Nephron progenitor cell (in vitro differentiated cells): ENCODE measurements at regions not wholly inside any gene's neighbourhood (a gene's known extent, or its start where the extent isn't known, plus 50 kb on each side); places are given as distances from the start of the nearest gene placed in this dataset.

Experiments used
- DNase-seq: peaks from one replicate; pipeline ENCODE4 v3.0.0; 2021
- H3K27ac Mint-ChIP-seq: 2 replicates; pipeline ENCODE4 v1.8.0; 2021; ENCODE audit warnings: mild to moderate bottlenecking, moderate library complexity, mixed read lengths
- H3K27me3 Mint-ChIP-seq: 2 replicates; pipeline ENCODE4 v1.8.0; 2021; ENCODE audit warnings: mild to moderate bottlenecking, low read depth, mixed read lengths; ENCODE audit not compliant: poor library complexity
- H3K36me3 Mint-ChIP-seq: 2 replicates; pipeline ENCODE4 v1.8.0; 2021; ENCODE audit warnings: low read depth, mixed read lengths
- H3K4me1 Mint-ChIP-seq: 2 replicates; pipeline ENCODE4 v1.8.0; 2021; ENCODE audit warnings: mixed read lengths
- H3K4me3 Mint-ChIP-seq: 2 replicates; pipeline ENCODE4 v1.8.0; 2021; ENCODE audit warnings: mild to moderate bottlenecking, moderate library complexity, mixed read lengths
- H3K9me3 Mint-ChIP-seq: 2 replicates; pipeline ENCODE4 v1.8.0; 2021; ENCODE audit warnings: mild to moderate bottlenecking, moderate library complexity, mixed read lengths
- TF ChIP-seq, protein P1 (sequence below): fragments of 200-600 bp; sonication (generic); IDR thresholded peaks from 2 replicates; pipeline ENCODE4 v1.5.0; 2021; ENCODE audit warnings: antibody characterized with exemption

DNA sequence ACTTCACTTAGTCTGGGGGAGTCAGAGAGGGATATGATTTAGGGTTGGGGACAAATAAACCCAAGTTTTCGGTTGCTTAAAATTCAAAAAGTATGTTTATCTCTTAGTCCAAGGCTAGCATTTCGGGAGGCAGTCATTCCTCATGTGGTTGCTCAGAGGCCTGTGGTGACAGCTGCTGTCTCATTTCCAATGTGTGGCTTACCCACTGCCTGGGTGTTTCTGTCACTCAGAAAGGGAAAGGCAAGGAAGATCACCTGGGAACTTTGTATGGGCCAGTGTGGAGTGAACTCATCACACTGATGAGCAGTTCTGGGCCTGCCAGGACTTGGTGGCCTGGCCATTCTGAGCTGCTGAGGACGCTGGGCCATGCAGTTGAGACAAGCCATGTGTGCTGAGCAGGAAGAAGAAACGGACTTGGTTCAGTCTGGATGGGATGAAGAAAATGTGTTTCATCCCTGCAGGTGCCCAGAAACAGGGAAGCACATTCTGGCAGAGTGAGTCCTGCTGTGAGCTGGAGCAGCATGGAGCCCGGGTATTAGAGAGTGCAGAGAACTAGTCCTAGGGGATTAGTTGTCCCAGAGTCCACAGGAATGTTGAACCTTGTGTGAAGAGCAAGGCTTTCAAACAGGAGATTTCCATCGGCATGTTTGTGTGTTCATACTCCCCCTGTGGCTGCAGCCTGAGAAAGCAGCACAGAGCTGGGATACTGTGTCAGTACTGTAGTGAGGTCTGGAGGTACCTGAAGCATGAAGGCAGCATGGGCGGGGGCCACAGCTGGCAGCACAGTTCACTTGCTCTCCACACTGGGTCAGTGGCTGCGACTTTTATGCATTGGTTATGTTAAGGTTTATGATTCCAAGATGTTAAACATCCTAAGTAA is 211.1 kb upstream of the IGFBP3 start:
- H3K4me3 Mint-ChIP-seq = no peak overlapping the region
- H3K9me3 Mint-ChIP-seq = no peaks in the 10 kb centered on the region
- peaks cover 10% of the 10 kb centered on the region for H3K4me1 Mint-ChIP-seq
- peak; percentile 42 for DNase-seq
- H3K36me3 Mint-ChIP-seq = no peaks in the 10 kb centered on the region
- H3K27me3 Mint-ChIP-seq = peaks cover 3% of the 10 kb centered on the region
- no peak overlapping the region for H3K27ac Mint-ChIP-seq
- TF ChIP-seq, protein P1, sequence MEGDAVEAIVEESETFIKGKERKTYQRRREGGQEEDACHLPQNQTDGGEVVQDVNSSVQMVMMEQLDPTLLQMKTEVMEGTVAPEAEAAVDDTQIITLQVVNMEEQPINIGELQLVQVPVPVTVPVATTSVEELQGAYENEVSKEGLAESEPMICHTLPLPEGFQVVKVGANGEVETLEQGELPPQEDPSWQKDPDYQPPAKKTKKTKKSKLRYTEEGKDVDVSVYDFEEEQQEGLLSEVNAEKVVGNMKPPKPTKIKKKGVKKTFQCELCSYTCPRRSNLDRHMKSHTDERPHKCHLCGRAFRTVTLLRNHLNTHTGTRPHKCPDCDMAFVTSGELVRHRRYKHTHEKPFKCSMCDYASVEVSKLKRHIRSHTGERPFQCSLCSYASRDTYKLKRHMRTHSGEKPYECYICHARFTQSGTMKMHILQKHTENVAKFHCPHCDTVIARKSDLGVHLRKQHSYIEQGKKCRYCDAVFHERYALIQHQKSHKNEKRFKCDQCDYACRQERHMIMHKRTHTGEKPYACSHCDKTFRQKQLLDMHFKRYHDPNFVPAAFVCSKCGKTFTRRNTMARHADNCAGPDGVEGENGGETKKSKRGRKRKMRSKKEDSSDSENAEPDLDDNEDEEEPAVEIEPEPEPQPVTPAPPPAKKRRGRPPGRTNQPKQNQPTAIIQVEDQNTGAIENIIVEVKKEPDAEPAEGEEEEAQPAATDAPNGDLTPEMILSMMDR = no peak

DNA sequence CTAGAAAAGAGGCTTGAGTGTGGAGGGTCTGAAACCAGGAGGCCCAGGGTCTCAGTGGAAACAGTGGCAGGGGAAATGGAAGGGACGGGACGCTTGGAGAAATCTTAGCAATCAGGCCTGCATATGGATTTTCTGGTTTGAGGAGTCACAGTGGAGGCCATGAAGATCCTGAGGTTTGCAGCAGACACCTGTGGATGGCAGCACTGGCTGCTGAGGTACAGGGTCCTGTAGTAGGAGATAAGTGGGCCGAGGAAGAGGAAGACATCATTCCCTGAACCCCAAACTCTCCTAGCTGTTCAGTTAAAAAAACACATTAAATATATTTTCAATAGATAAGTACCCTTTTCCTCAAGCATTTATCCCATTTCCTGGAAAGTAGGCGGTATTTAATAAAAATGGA is 208.8 kb upstream of the IGFBP3 start:
- Mint-ChIP-seq H3K9me3 (no peaks in the 10 kb centered on the region), H3K4me1 (peaks cover 17% of the 10 kb centered on the region), H3K36me3 (no peaks in the 10 kb centered on the region), H3K27me3 (peaks cover 3% of the 10 kb centered on the region), H3K27ac (no peak overlapping the region), H3K4me3 (no peak overlapping the region)
- no peak for DNase-seq
- TF ChIP-seq, protein P1 = no peak

DNA sequence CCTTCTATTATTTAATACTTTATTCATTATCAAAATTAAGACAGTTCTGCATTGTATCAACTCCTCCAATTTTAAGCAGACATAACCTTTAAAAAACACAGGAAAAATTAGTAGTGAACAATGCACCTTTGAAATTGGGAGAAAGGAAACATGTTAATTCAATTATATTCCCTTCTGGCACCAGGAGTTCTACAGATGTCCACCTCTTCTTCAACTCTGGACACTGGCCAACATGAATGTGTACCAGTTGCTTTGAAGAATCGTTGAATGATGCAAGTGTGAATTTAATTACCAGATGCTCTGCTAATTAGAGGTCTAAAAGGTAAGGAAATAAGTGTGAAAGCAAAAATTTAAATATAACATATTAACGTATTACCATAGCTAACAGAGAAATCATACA is 206.7 kb upstream of the IGFBP3 start:
- H3K4me3 Mint-ChIP-seq = no peak overlapping the region
- TF ChIP-seq, protein P1 = no peak
- H3K4me1 Mint-ChIP-seq = peaks cover 17% of the 10 kb centered on the region
- peaks cover 3% of the 10 kb centered on the region for H3K27me3 Mint-ChIP-seq
- H3K36me3 Mint-ChIP-seq = no peaks in the 10 kb centered on the region
- no peaks in the 10 kb centered on the region for H3K9me3 Mint-ChIP-seq
- DNase-seq = no peak
- no peak overlapping the region for H3K27ac Mint-ChIP-seq

DNA sequence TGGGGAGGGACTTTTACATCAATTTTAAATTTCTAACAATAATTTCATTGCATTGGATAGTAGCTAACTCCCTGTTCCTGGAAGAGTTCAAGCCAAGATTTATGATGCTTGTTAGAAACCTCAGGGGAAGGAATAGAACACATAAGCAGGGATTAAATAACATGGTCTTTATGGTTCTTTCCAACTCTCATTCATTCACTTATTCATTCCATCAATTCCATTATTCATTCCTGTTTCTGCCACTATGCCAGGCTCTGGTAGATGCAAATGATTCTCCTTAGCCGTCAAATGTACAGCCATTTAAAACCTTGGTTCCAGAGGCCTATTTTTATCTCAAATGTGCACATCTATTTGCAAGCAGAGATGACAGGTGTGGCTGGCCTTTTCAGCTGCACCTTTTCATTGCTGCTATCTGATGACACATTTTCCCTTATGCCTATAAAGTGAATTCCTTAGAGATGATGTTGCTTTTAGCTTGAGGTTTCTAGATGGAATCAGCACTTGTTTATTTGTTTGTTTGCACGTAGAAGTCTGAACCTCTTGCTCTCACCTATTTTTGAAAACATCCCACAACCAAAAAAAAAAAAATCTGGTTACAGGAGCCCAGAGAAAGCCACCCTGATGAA is 205.7 kb upstream of the IGFBP3 start:
- Mint-ChIP-seq H3K27ac (no peak overlapping the region), H3K4me1 (peaks cover 7% of the 10 kb centered on the region), H3K4me3 (no peak overlapping the region), H3K27me3 (peaks cover 9% of the 10 kb centered on the region), H3K9me3 (no peaks in the 10 kb centered on the region), H3K36me3 (no peaks in the 10 kb centered on the region)
- TF ChIP-seq, protein P1 = no peak
- DNase-seq = no peak

DNA sequence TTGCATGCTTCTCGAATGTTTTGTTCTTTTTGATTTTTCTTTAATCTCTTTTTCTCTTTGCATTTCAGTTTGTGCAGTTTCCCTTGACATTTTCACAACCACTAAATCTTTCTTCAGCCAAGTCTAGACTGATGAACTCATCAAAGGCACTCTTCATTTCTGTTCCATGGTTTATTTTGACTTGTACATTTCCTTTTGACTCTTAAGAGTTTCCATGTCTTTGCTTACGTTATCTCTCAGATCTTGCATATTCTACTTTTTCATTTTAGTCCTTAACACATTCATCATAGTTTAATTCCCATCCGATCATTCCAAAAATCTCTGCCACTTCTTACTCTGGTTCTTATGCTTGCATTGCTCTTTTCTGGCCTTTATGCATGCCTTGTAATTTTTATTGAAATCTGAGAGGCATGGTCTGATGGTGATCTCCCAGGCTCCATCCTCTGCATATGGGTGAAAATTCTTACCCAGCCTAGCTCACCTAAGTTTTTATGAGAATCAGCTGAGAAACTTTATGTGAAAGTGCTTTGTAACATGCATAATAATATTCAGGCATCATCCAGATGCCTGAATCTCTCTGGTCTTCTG is 202.8 kb upstream of the IGFBP3 start:
- no peak overlapping the region for H3K4me3 Mint-ChIP-seq
- no peaks in the 10 kb centered on the region for H3K9me3 Mint-ChIP-seq
- peaks cover 7% of the 10 kb centered on the region for H3K4me1 Mint-ChIP-seq
- no peak for DNase-seq
- TF ChIP-seq, protein P1 = no peak
- peaks cover 9% of the 10 kb centered on the region for H3K27me3 Mint-ChIP-seq
- H3K36me3 Mint-ChIP-seq = no peaks in the 10 kb centered on the region
- H3K27ac Mint-ChIP-seq = no peak overlapping the region
